ENCODE measurements at regions not wholly inside any gene's neighbourhood (a gene's known extent, or its start where the extent isn't known, plus 50 kb on each side); places are given as distances from the start of the nearest gene placed in this dataset.

DNA sequence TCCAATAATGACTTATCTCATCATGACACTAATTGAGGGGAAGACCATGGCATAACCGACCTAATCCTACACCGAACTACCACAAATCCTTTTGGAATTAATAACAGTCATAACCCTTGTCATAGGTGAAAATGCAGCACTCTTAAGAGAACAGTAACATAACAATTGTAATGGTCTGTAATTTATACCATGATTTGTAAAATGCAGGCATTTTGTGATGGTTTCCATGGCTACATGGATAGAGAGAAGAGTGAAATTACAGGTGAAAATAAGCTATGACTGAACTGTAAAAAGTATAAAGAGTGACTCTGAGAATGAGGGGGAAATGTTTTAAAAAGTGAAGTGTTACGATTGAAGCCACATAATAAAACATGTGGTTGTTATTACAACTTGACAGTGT lies 494.1 kb upstream of the SLC39A10 start:
- no peak overlapping the region for H3K23ac ChIP-seq (ENCODE audit: insufficient read length)
- 57% methylated on average over 3 of the region's 3 CpGs; no CpG with 5 or more reads in 1 of the 2 experiments for WGBS, 2 experiments (ENCODE audit: extremely low coverage in 1 of 2, insufficient coverage in 1 of 2, insufficient read length in 1 of 2, insufficient replicate concordance in 2 of 2, low coverage in 1 of 2, low lambda C conversion rate in 2 of 2, missing lambda C conversion rate in 1 of 2)
- H3K9me3 ChIP-seq (ENCODE audit: insufficient read depth in 2 of 2, low read depth in 1 of 2, low read length in 1 of 2), result no peaks in the 10 kb centered on the region
- no peaks in the 10 kb centered on the region for H3K79me1 ChIP-seq (ENCODE audit: low read depth, low read length)
- no peak overlapping the region for H2BK12ac ChIP-seq (ENCODE audit: low read depth, low read length)
- ChIA-PET CTCF (ENCODE audit: partially characterized antibody) (no interaction called here), POLR2A (ENCODE audit: partially characterized antibody) (no interaction called here)
- no peak overlapping the region for H2BK15ac ChIP-seq (ENCODE audit: low read length)
- no peak overlapping the region for H3K9ac ChIP-seq (replicated peaks in 1 of 4; ENCODE audit: extremely low read depth in 1 of 4, low read depth in 3 of 4, low read length in 3 of 4)
- no peak overlapping the region for H3K27ac ChIP-seq (ENCODE audit: low read depth, low read length)
- H3K27me3 ChIP-seq (replicated peaks in 1 of 4; ENCODE audit: control insufficient read depth in 3 of 4, extremely low read depth in 1 of 4, insufficient read depth in 3 of 4, low read length in 3 of 4), result no peaks in the 10 kb centered on the region
- no peak for DNase-seq (ENCODE audit: low read depth in 1 of 2, low spot score in 2 of 2)
- no peaks in the 10 kb centered on the region for H3K4me1 ChIP-seq (replicated peaks in 1 of 4; ENCODE audit: control insufficient read depth in 3 of 4, insufficient read depth in 4 of 4, low read length in 3 of 4)
- H2BK5ac ChIP-seq (ENCODE audit: low read depth, low read length), result no peak overlapping the region
- H2BK120ac ChIP-seq (replicated peaks; ENCODE audit: low read depth, low read length), result no peak overlapping the region
- H4K91ac ChIP-seq (replicated peaks; ENCODE audit: insufficient read length, low read length), result no peak overlapping the region
- no peak overlapping the region for H3K56ac ChIP-seq (replicated peaks; ENCODE audit: insufficient read length, low read depth, low read length)
- no peaks in the 10 kb centered on the region for H3K79me2 ChIP-seq (ENCODE audit: control insufficient read depth in 1 of 2, insufficient read depth in 2 of 2, low read length in 2 of 2)
- FAIRE-seq, result no peak
- H3K4me3 ChIP-seq (ENCODE audit: extremely low read depth in 1 of 4, insufficient read depth in 2 of 4, low read depth in 3 of 4, low read length in 4 of 4), result no peak overlapping the region
- H2BK20ac ChIP-seq (ENCODE audit: low read length), result no peak overlapping the region
- no peak overlapping the region for H2AK5ac ChIP-seq (ENCODE audit: low read depth, low read length)
- no peaks in the 10 kb centered on the region for H3K36me3 ChIP-seq (ENCODE audit: control insufficient read depth in 2 of 4, insufficient read depth in 4 of 4, low read length in 3 of 4)
- no peak overlapping the region for H3K14ac ChIP-seq (ENCODE audit: insufficient read length)
- H4K5ac ChIP-seq (ENCODE audit: insufficient read length, low read depth, low read length), result no peak overlapping the region
- H3K4me2 ChIP-seq (ENCODE audit: insufficient read depth in 1 of 2, low read depth in 2 of 2, low read length in 2 of 2), result no peak overlapping the region
- H4K20me1 ChIP-seq (replicated peaks in 1 of 2; ENCODE audit: control insufficient read depth in 1 of 2, insufficient read depth in 2 of 2, low read length in 2 of 2), result no peaks in the 10 kb centered on the region
- H2AFZ ChIP-seq (ENCODE audit: low read length), result no peak overlapping the region
- H3K18ac ChIP-seq (ENCODE audit: extremely low read depth, low read length), result no peak overlapping the region
- TF ChIP-seq POLR2AphosphoS5 (IDR thresholded peaks at IDR 0.05; ENCODE audit: low read depth, low read length) (no peak), RBBP5 (IDR thresholded peaks at IDR 0.05; ENCODE audit: borderline replicate concordance, low read depth, low read length) (no peak), TAF1 (IDR thresholded peaks at IDR 0.05; ENCODE audit: low read depth, low read length) (no peak), SP2 (IDR thresholded peaks at IDR 0.05; ENCODE audit: low read length) (no peak), BCL11A (IDR thresholded peaks at IDR 0.05; ENCODE audit: low read depth in 2 of 2, low read length in 2 of 2) (no peak), BACH1 (IDR thresholded peaks at IDR 0.05; ENCODE audit: low read length) (no peak), JUND (IDR thresholded peaks at IDR 0.05; ENCODE audit: low read length) (no peak), CBX5 (IDR thresholded peaks at IDR 0.05; ENCODE audit: low read depth, low read length) (no peak), TAF7 (optimal IDR thresholded peaks at IDR 0.05; ENCODE audit: borderline replicate concordance, low read depth, low read length) (no peak), SIRT6 (IDR thresholded peaks at IDR 0.05; ENCODE audit: low read length) (no peak), POLR2A (IDR thresholded peaks at IDR 0.05; ENCODE audit: control extremely low read depth in 1 of 2, low read depth in 2 of 2, low read length in 2 of 2) (no peak), EGR1 (IDR thresholded peaks at IDR 0.05; ENCODE audit: borderline replicate concordance, low read depth, low read length) (no peak)
- TF ChIP-seq, protein P1, sequence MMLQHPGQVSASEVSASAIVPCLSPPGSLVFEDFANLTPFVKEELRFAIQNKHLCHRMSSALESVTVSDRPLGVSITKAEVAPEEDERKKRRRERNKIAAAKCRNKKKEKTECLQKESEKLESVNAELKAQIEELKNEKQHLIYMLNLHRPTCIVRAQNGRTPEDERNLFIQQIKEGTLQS (IDR thresholded peaks at IDR 0.05; ENCODE audit: insufficient read depth, low read depth, low read length), result no peak
- H3K23me2 ChIP-seq (ENCODE audit: low read depth, low read length), result no peaks in the 10 kb centered on the region
- H3K4ac ChIP-seq (replicated peaks; ENCODE audit: insufficient read length, low read depth, low read length), result no peak overlapping the region
- no peak overlapping the region for H4K8ac ChIP-seq (ENCODE audit: extremely low read depth, insufficient read depth, low read length)
